ENCODE measurements at regions not wholly inside any gene's neighbourhood (a gene's known extent, or its start where the extent isn't known, plus 50 kb on each side); places are given as distances from the start of the nearest gene placed in this dataset.

- no peak for DNase-seq
- H3K27me3 Mint-ChIP-seq: no peaks in the 10 kb centered on the region
- no peak overlapping the region for H3K4me3 Mint-ChIP-seq
- peaks cover 2% of the 10 kb centered on the region for H3K9me3 Mint-ChIP-seq
- POLR2A ChIA-PET: no interaction called here
- no peak overlapping the region for H3K27ac Mint-ChIP-seq
- CTCF ChIA-PET: no interaction called here
- no peak for ATAC-seq
- no peaks in the 10 kb centered on the region for H3K36me3 Mint-ChIP-seq (ENCODE audit: low read depth)
- intact Hi-C loops (cut with micrococcal nuclease): no loop called here
- TF ChIP-seq CTCF (IDR thresholded peaks at IDR 0.05): no peak
- no peaks in the 10 kb centered on the region for H3K4me1 Mint-ChIP-seq (ENCODE audit: low read depth)
These were observed 105.9 kb downstream of the ID4 start for GRCh38 chr6:19943042-19943441.

- ChIA-PET CTCF (no interaction called here), POLR2A (interaction anchor here (0.6 kb wide), 1 partner anchor 147 kb away, joined by 3 read pairs; no protein-coding TSS in a partner anchor)
- Mint-ChIP-seq H3K27me3 (no peaks in the 10 kb centered on the region), H3K9me3 (peaks cover 4% of the 10 kb centered on the region), H3K27ac (no peak overlapping the region), H3K4me3 (no peak overlapping the region), H3K36me3 (ENCODE audit: low read depth) (no peaks in the 10 kb centered on the region), H3K4me1 (ENCODE audit: low read depth) (no peaks in the 10 kb centered on the region)
- no peak for ATAC-seq
- no peak for TF ChIP-seq CTCF (IDR thresholded peaks at IDR 0.05)
- intact Hi-C loops (cut with micrococcal nuclease): no loop called here
- no peak for DNase-seq
These were observed 108.7 kb downstream of the ID4 start for GRCh38 chr6:19945843-19946358.

GRCh38 chr6:19949155-19949554 is 112.0 kb downstream of the ID4 start:
- Mint-ChIP-seq H3K27me3 (no peaks in the 10 kb centered on the region), H3K4me1 (ENCODE audit: low read depth) (no peaks in the 10 kb centered on the region), H3K9me3 (peaks cover 10% of the 10 kb centered on the region), H3K4me3 (no peak overlapping the region), H3K36me3 (ENCODE audit: low read depth) (no peaks in the 10 kb centered on the region), H3K27ac (no peak overlapping the region)
- intact Hi-C loops (cut with micrococcal nuclease): no loop called here
- no peak for TF ChIP-seq CTCF (IDR thresholded peaks at IDR 0.05)
- DNase-seq: no peak
- CTCF ChIA-PET: no interaction called here
- ATAC-seq: no peak
- POLR2A ChIA-PET: no interaction called here

- ChIA-PET CTCF (no interaction called here), POLR2A (no interaction called here)
- H3K27ac Mint-ChIP-seq: no peak overlapping the region
- no peaks in the 10 kb centered on the region for H3K4me1 Mint-ChIP-seq (ENCODE audit: low read depth)
- intact Hi-C loops (cut with micrococcal nuclease): no loop called here
- no peaks in the 10 kb centered on the region for H3K36me3 Mint-ChIP-seq (ENCODE audit: low read depth)
- H3K27me3 Mint-ChIP-seq: no peaks in the 10 kb centered on the region
- no peaks in the 10 kb centered on the region for H3K9me3 Mint-ChIP-seq
- ATAC-seq: no peak
- H3K4me3 Mint-ChIP-seq: no peak overlapping the region
- no peak for DNase-seq
- TF ChIP-seq CTCF (IDR thresholded peaks at IDR 0.05): no peak
These were observed 126.9 kb downstream of the ID4 start for GRCh38 chr6:19964115-19964514.

- Mint-ChIP-seq H3K36me3 (ENCODE audit: low read depth) (no peaks in the 10 kb centered on the region), H3K4me3 (no peak overlapping the region), H3K27me3 (no peaks in the 10 kb centered on the region), H3K9me3 (no peaks in the 10 kb centered on the region), H3K4me1 (ENCODE audit: low read depth) (no peaks in the 10 kb centered on the region), H3K27ac (no peak overlapping the region)
- DNase-seq (no peak), ATAC-seq (no peak)
- ChIA-PET POLR2A (no interaction called here), CTCF (no interaction called here)
- no peak for TF ChIP-seq CTCF (IDR thresholded peaks at IDR 0.05)
- intact Hi-C loops (cut with micrococcal nuclease): no loop called here
These were observed 131.0 kb downstream of the ID4 start for GRCh38 chr6:19968201-19968600.
